HG03135 (cell line): ENCODE measurements at regions not wholly inside any gene's neighbourhood (a gene's known extent, or its start where the extent isn't known, plus 50 kb on each side); places are given as distances from the start of the nearest gene placed in this dataset.

Source experiments
- ATAC-seq: cut with Tn5 transposase; IDR thresholded peaks from one replicate; pipeline ENCODE4 v1.9.1; 2021; ENCODE audit warnings: mild to moderate bottlenecking, moderate library complexity; ENCODE audit not compliant: unreplicated experiment

GRCh38 chr1:191134796-191135195, 657.1 kb upstream of the BRINP3 start:
- no peak for ATAC-seq

GRCh38 chr1:191140038-191140437, 662.4 kb upstream of the BRINP3 start:
- ATAC-seq, result no peak

GRCh38 chr1:191142748-191143147, 665.1 kb upstream of the BRINP3 start:
- ATAC-seq, result no peak

GRCh38 chr1:191145834-191146233, 668.2 kb upstream of the BRINP3 start:
- no peak for ATAC-seq

GRCh38 chr1:191151321-191151807, 673.7 kb upstream of the BRINP3 start:
- no peak for ATAC-seq

GRCh38 chr1:191152776-191153175, 675.1 kb upstream of the BRINP3 start:
- ATAC-seq, result no peak

- ATAC-seq, result no peak
Measured at GRCh38 chr1:191155178-191155577, 677.5 kb upstream of the BRINP3 start.

GRCh38 chr1:191160837-191161236, 683.2 kb upstream of the BRINP3 start:
- ATAC-seq, result no peak

GRCh38 chr1:191162762-191163161, 685.1 kb upstream of the BRINP3 start:
- ATAC-seq, result no peak

GRCh38 chr1:191163621-191164020, 686.0 kb upstream of the BRINP3 start:
- no peak for ATAC-seq

- peak; percentile 99 for ATAC-seq
Measured at GRCh38 chr1:191174298-191174697, 696.6 kb upstream of the BRINP3 start.

- no peak for ATAC-seq
Measured at GRCh38 chr1:191176131-191176530, 698.5 kb upstream of the BRINP3 start.

- ATAC-seq, result no peak
Measured at GRCh38 chr1:191206513-191207207, 729.0 kb upstream of the BRINP3 start.

- ATAC-seq, result no peak
Measured at GRCh38 chr1:191222206-191222605, 744.5 kb upstream of the BRINP3 start.

GRCh38 chr1:191240925-191241324, 763.3 kb upstream of the BRINP3 start:
- no peak for ATAC-seq

GRCh38 chr1:191255354-191256054, 777.8 kb upstream of the BRINP3 start:
- ATAC-seq, result no peak

GRCh38 chr1:191256917-191257316, 779.3 kb upstream of the BRINP3 start:
- ATAC-seq, result no peak

- no peak for ATAC-seq
Measured at GRCh38 chr1:191260056-191260455, 782.4 kb upstream of the BRINP3 start.

GRCh38 chr1:191261111-191261510, 783.4 kb upstream of the BRINP3 start:
- ATAC-seq, result no peak

- no peak for ATAC-seq
Measured at GRCh38 chr1:191279266-191279800, 801.7 kb upstream of the BRINP3 start.

- no peak for ATAC-seq
Measured at GRCh38 chr1:191284175-191284574, 806.5 kb upstream of the BRINP3 start.

- ATAC-seq, result no peak
Measured at GRCh38 chr1:191290441-191290840, 812.8 kb upstream of the BRINP3 start.
